MCF 10A (cell line): ENCODE measurements at regions not wholly inside any gene's neighbourhood (a gene's known extent, or its start where the extent isn't known, plus 50 kb on each side); places are given as distances from the start of the nearest gene placed in this dataset.
A peak's percentile ranks its signal among the peaks of the same experiment; 100 is the strongest.

ENCODE experiments used
- BruUV-seq: library from RNA; stranded (reverse); fragments of 400-500 nt; replicated peaks from 2 replicates; lab custom pipeline; 2021; lab: Mats Ljungman, UMichigan
- CTCF ChIA-PET: fragments of 300-600 bp; sonication (Branson Sonifier 250); formaldehyde crosslinking; extraction: SDS; loops from one replicate; lab custom pipeline; 2021; ENCODE audit warnings: antibody characterized with exemption, inconsistent platforms; lab: Yijun Ruan, JAX
- POLR2A ChIA-PET: fragments of 300-600, 350-650 bp; sonication (Branson Sonifier 250); formaldehyde crosslinking; extraction: SDS; loops from one replicate; lab custom pipeline; 2020; ENCODE audit warnings: antibody characterized with exemption, inconsistent platforms; lab: Yijun Ruan, JAX
- DNase-seq: peaks from one replicate; pipeline ENCODE4 v3.0.0-alpha.2; 2018; ENCODE audit not compliant: unreplicated experiment
- H3K27ac Mint-ChIP-seq: one replicate; pipeline ENCODE4 v1.8.0; 2022; ENCODE audit warnings: mild to moderate bottlenecking, low read depth, mixed read lengths; ENCODE audit not compliant: unreplicated experiment
- H3K27me3 Mint-ChIP-seq: one replicate; pipeline ENCODE4 v1.8.0; 2022; ENCODE audit warnings: mixed read lengths; ENCODE audit not compliant: insufficient read depth, unreplicated experiment
- H3K36me3 Mint-ChIP-seq: one replicate; pipeline ENCODE4 v1.8.0; 2022; ENCODE audit warnings: mild to moderate bottlenecking, moderate library complexity, mixed read lengths; ENCODE audit not compliant: insufficient read depth, unreplicated experiment
- H3K4me1 Mint-ChIP-seq: one replicate; pipeline ENCODE4 v1.8.0; 2022; ENCODE audit warnings: mixed read lengths; ENCODE audit not compliant: insufficient read depth, unreplicated experiment
- H3K4me3 Mint-ChIP-seq: one replicate; pipeline ENCODE4 v1.8.0; 2022; ENCODE audit warnings: mild to moderate bottlenecking, moderate library complexity, mixed read lengths; ENCODE audit not compliant: unreplicated experiment
- H3K9me3 Mint-ChIP-seq: one replicate; pipeline ENCODE4 v1.8.0; 2022; ENCODE audit warnings: mixed read lengths; ENCODE audit not compliant: unreplicated experiment
- CTCF ChIP-seq: fragments of 200-600 bp; IDR thresholded peaks from one replicate; pipeline ENCODE4 v1.8.0; 2022; ENCODE audit warnings: antibody characterized with exemption, mild to moderate bottlenecking; ENCODE audit not compliant: unreplicated experiment
- intact Hi-C: fragments of 100-400 bp; cut with micrococcal nuclease; formaldehyde crosslinking; loops from 2 replicates; pipeline ENCODE4 v1.14.1; 2022

DNA sequence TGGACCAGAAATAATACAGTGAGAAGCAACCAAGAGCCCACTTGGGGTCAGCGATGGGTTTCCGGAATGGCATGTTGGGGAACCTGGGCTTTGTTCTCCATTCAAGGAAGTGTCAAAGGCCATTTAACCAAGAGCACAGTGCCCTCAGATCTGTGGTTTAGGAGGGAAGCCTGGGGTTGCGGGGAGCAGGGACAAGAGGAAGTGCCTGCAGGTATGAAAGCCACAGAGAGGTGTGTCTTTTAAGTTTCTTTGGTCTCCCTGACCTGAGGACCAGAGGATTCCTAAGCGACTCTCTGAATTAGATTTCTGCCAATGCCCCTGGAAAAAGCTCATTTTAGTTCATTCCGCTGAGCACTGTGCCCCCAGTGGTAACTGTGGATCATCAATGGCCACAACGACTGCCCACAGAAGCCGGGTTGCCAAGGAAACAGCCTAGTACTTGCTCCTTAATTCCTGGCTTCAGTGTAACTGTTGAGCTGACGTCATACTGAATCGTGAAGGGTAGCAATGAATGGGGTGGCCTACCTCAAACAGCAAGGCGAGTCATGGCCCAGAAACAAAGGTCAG is 107.3 kb upstream of the SPIN1 start:
- CTCF ChIA-PET: no interaction called here
- no peak for DNase-seq
- no peaks in the 10 kb centered on the region for H3K36me3 Mint-ChIP-seq
- H3K4me3 Mint-ChIP-seq: no peak overlapping the region
- H3K27ac Mint-ChIP-seq: no peak overlapping the region
- POLR2A ChIA-PET: no interaction called here
- no TSS peak for BruUV-seq
- H3K4me1 Mint-ChIP-seq: no peaks in the 10 kb centered on the region
- intact Hi-C loops: no loop called here
- no peaks in the 10 kb centered on the region for H3K27me3 Mint-ChIP-seq
- no peak for TF ChIP-seq CTCF
- H3K9me3 Mint-ChIP-seq: peaks cover 20% of the 10 kb centered on the region

DNA sequence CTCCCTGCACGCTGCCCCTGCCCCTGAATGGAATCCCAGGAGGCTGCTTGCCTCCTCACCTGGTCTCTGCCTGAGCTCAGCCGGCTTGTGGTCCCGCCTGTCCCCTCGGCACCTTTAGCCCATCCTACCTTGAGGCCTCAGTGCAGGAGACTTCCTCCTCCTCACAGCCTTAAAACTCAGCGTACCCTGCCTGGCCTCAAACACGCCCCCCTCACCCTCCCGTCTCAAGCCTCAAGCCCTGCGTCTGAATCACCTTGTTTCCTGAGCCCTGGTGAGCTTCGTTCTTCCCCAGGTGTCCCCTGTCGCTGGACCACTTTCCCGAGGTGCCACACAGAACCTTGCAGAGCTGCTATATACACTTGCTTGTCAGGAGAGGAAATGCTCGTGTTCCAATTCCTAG is 110.2 kb upstream of the SPIN1 start:
- BruUV-seq: no TSS peak
- intact Hi-C loops: no loop called here

DNA sequence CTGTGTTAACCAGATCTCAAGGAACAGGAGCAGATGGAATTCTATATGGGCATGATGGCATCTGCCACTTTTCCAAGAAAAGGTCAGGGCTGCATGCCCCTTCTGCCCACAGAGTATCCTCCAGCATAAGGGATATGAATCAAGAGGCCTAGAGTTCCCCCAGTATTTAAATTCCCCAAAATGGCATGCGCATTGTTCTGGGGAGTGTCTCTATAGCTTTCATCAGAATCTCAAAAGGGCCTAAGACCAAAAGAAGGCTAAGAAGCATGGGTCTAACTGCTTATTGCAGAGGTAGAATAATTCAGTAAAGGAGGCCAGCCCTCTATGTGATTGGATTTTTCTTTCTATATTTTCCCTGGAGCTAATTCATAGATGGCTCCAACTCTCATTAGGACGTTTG is 114.2 kb upstream of the SPIN1 start:
- Mint-ChIP-seq H3K9me3 (no peaks in the 10 kb centered on the region), H3K4me1 (peaks cover 5% of the 10 kb centered on the region), H3K4me3 (no peak overlapping the region), H3K27me3 (no peaks in the 10 kb centered on the region), H3K36me3 (no peaks in the 10 kb centered on the region), H3K27ac (peak overlapping the region; percentile 32)
- TF ChIP-seq CTCF: no peak
- intact Hi-C loops: no loop called here
- CTCF ChIA-PET: interaction anchor here (0.7 kb wide), 2 partner anchors 33 to 81 kb away, joined by 3 read pairs; no protein-coding TSS in a partner anchor
- DNase-seq: no peak
- BruUV-seq: no TSS peak
- POLR2A ChIA-PET: no interaction called here

More for the DNA sequence above, 110.2 kb upstream of the SPIN1 start:
- Mint-ChIP-seq H3K36me3 (no peaks in the 10 kb centered on the region), H3K4me1 (no peaks in the 10 kb centered on the region), H3K4me3 (no peak overlapping the region), H3K27me3 (no peaks in the 10 kb centered on the region), H3K27ac (no peak overlapping the region), H3K9me3 (peaks cover 7% of the 10 kb centered on the region)
- POLR2A ChIA-PET: no interaction called here
- TF ChIP-seq CTCF: no peak
- no peak for DNase-seq
- CTCF ChIA-PET: no interaction called here

- no TSS peak for BruUV-seq
- peaks cover 5% of the 10 kb centered on the region for H3K4me1 Mint-ChIP-seq
- no peaks in the 10 kb centered on the region for H3K36me3 Mint-ChIP-seq
- no peak overlapping the region for H3K27ac Mint-ChIP-seq
- ChIA-PET POLR2A (no interaction called here), CTCF (interaction anchor here (0.8 kb wide), 1 partner anchor 118 kb away, joined by 3 read pairs; no protein-coding TSS in a partner anchor)
- intact Hi-C loops: no loop called here
- TF ChIP-seq CTCF: no peak
- H3K4me3 Mint-ChIP-seq: no peak overlapping the region
- H3K9me3 Mint-ChIP-seq: no peaks in the 10 kb centered on the region
- H3K27me3 Mint-ChIP-seq: no peaks in the 10 kb centered on the region
- DNase-seq: no peak
These were observed 115.3 kb upstream of the SPIN1 start for GRCh38 chr9:88272986-88273385.
